ENCODE measurements at regions not wholly inside any gene's neighbourhood (a gene's known extent, or its start where the extent isn't known, plus 50 kb on each side); places are given as distances from the start of the nearest gene placed in this dataset.
"Not testable (repeated sequence)": the region's sequence is repeated elsewhere in the genome, so short reads cannot be mapped to it uniquely, and the experiment has no call there.

DNA sequence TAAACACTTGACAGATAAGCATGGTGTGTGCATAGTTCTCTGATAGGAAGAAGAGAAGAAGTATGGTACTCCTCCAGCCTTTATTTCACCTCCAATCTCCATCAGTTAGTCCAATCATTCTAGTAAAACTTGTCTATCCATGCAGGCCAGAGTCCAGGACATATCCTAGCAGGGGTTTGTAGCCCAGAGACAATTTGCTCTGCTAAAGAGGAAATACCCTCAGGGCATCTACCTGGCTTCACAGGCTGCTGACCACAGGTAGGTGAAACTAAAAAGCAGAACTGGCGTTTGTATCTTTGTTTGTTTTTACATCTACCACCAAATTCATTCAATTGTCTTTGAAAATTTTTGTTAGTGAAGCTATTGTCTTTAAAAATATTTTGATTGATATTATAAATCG lies 717.6 kb downstream of the FSCB start:
- in situ Hi-C loops (cut with HindIII; ENCODE audit: low sequenced_read_pairs): no loop called here
- DNase-seq (ENCODE audit: low spot score): no peak

DNA sequence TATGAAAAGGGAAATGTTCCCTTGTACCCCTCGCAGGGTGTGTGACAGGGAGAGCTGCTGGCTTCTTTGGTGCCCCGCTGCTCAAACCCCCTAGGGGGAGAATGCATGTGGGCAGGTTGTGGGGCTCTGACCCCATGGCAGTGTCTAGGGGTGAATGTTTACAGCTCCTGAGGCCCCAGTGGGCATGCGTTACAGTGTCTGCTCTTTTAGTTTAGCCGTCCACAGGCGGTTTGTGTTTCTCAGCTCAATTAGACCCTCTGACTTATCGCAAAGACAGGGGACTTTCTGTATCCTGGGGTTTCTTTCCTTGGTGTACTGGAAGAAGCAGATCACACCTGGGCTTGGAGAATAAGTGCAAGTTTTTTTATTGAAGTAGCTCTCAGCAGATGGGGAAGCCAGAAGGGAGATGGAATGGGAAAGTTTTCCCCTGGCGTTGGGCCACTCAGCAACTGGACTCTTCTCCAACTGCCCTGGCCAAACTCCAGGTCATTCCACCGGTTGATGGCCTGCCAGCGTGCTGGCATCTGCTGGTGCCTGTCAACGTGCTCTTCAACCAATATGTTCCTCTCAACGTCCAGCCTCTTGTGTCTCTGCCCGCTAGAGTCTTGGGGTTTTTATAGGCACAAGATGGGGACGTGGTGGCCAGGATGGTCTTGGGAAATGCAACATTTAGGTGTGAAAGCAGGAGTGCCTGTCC lies 720.9 kb downstream of the FSCB start:
- in situ Hi-C loops (cut with HindIII; ENCODE audit: low sequenced_read_pairs): no loop called here
- no peak for DNase-seq (ENCODE audit: low spot score)

DNA sequence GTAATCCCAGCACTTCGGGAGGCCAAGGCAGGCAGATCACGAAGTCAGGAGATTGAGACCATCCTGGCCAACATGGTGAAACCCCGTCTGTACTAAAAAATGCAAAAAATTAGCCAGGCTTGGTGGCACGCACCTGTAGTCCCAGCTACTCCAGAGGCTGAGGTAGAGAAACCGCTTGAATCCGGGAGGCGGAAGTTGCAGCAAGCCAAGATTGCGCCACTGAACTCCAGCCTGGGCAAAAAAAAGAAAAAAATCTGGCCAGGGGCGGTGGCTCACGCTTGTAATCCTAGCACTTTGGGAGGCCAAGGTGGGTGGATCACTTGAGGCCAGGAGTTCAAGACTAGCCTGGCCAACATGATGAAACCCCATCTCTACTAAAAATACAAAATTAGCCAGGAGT lies 722.7 kb downstream of the FSCB start:
- DNase-seq (ENCODE audit: low spot score); in situ Hi-C loops (cut with HindIII; ENCODE audit: low sequenced_read_pairs): not testable (repeated sequence)

DNA sequence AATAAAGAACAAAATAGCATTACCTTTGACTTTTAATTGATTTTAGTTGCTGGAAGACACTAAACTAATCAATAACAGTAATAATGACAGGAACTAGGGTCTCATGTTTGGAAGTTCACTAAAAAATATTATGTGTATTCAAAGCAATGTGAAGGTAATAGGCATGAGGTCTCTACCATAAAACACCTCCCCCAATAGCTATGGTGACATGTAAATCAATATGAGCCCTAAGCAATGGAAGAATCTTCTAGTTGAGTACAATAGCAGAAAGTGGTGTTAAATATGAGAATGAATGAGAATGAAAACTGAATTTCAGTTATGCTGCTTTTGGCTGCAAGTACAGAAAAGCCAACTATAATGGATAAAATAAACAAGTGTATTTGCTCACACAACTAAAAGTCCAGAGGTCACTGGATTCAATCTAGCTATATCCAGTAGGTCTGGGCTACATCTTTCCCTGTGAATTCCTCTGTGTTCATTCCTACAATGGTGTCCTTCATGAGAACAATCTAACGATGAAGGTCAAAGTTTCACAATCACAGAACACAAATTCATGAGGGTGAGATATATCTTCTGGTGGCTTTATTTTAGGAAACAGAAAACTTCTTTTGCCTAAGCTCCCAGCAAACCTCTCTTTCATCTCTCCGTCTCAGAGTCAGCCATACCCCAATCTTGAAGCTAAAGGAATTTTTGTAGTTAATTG lies 728.0 kb downstream of the FSCB start:
- DNase-seq (ENCODE audit: low spot score): no peak
- in situ Hi-C loops (cut with HindIII; ENCODE audit: low sequenced_read_pairs): no loop called here

DNA sequence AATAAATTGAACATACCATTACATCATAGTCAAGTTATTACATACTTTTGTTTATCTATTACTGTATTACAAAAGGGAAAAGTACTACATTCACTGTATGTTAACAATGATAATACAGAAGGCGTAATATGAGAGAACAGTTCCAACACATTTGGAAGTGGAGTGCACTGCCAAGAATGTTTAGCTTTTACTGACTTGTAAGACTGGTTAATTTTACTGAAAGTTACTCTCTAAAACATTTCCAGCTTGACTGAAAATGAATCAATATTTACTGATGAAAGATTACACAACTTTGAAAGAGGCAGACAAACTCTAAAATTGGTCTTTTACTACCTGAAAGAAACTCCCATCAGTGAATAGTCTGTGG lies 728.5 kb downstream of the FSCB start:
- DNase-seq (ENCODE audit: low spot score): no peak
- in situ Hi-C loops (cut with HindIII; ENCODE audit: low sequenced_read_pairs): no loop called here

DNA sequence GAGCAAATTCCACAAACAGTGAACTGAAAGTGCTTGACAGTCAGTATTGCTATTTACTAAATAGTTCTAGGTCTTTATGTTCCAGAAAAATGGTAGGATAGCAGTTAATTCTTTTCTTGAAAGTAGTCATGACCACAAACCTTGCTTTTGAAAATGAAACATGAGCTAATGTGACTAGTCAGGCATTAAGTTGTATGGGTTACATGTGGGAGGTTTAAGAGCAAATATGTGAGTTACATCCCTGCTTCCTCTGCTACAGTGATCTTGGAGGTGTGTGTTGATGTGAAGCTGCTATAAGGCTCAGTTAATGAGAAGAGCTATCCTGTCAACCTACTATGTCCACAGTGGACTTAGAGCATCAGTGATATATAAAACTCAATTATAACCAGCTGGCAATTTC lies 741.6 kb downstream of the FSCB start:
- DNase-seq (ENCODE audit: low spot score): no peak
- in situ Hi-C loops (cut with HindIII; ENCODE audit: low sequenced_read_pairs): no loop called here

DNA sequence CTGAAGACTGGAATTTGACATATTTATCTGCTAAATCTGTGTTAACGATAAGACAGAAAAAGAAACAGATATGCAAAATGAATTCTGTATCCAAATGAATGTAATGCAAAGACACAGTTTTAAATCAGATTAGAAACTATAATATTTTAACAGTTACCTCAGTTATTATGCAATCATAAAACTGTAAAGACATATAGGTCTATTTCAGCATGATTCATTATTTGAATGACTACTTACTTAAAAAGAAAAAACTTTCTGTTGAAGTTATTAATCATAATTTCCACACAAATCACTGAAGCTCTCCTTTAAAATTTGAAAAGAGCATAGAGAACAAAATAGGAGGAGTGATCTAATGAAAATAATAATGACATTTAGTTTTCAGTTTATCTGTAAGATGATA lies 742.6 kb downstream of the FSCB start:
- no peak for DNase-seq (ENCODE audit: low spot score)
- in situ Hi-C loops (cut with HindIII; ENCODE audit: low sequenced_read_pairs): no loop called here

DNA sequence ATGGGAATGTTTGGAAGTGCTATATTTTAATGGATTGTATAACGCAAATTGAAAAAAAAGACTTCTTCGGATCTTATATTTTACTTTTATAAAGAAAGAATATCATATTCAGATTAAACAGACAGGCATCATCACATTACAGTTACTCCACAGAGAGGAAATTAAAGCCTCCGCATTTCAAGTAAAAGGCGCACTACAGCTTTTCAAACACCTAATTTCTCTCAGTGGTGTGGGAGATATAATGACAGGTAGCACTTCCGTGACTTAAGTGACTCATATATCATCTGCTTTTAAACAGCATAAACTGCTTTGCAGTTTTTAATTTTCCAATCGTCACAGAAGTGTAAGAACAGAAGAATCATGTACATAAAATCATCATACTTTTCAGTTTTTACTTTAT lies 751.4 kb downstream of the FSCB start:
- in situ Hi-C loops (cut with HindIII; ENCODE audit: low sequenced_read_pairs): no loop called here
- no peak for DNase-seq (ENCODE audit: low spot score)

DNA sequence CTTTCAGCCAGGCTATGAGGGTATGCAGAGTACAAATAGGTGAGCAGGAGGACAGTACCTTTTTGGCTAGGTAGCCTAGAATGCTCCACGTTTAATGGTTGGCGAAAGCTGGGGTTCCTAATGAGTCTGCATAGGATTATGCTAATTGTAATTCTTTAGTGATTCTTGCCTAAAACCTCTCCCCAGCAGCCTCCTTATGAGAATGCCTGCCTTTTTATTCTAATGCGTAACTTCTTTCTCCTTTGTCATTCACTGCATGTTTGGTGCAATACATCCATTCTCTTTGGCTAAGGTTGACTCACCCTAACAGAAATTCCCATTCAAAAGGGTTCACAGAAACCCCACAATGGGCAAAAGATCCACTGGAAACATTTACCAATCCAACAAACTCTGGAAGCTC lies 752.2 kb downstream of the FSCB start:
- DNase-seq (ENCODE audit: low spot score): no peak
- in situ Hi-C loops (cut with HindIII; ENCODE audit: low sequenced_read_pairs): no loop called here

DNA sequence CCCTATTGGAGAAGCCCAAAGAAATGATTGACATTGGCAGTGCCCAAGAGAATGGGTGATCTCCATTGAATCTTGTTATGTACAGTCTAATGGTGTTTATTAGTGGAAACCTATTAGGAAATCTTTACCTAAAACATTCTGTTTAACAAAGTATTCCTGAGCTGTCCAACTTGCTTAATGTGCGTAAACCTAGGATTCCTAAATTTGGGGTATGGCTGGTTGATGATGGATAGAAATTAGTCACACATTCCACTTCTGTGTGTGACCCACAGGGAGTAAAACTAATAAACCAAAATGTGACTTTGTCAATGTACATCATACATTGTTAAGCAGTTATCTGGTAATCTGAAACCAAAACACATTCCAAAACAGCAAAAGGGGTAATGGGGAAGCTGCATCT lies 761.3 kb downstream of the FSCB start:
- in situ Hi-C loops (cut with HindIII; ENCODE audit: low sequenced_read_pairs): no loop called here
- no peak for DNase-seq (ENCODE audit: low spot score)

DNA sequence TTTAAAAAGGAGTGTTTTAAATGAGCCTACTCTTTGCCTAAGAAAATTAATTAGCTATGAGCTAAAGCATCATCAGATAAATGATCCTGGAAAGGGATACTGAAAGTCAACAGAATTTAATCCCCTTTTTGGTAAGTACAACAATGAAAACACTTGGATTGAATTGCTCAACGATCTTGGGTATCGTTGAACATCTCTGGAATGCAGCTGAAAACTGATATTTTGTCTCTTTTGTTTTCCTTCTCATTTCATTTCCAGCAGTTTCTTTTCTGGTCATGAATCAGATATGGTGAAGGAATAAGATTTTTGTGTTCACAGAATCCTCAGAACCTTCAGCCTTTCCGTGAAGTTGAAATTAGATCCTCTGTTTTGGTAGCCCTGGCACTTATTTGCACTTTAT lies 771.2 kb downstream of the FSCB start:
- DNase-seq (ENCODE audit: low spot score): no peak
- in situ Hi-C loops (cut with HindIII; ENCODE audit: low sequenced_read_pairs): no loop called here

DNA sequence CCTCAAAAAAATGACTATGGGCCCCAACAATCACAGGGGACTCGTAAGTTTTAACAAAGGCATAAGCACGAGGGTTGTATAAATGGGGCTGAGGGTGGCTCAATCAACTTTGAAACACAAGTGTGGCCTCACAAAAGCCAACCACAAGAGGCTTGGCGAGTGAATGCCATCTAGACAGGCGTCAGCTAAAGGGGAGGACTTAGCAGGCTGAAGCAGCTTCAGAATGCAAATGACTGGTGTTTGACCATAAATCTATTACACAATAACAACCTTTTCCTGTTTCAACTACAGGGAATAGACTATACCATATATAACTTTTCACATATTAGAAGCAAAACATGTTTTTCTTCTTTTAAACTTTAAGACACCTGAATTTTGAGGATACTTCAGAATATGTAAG lies 777.9 kb downstream of the FSCB start:
- in situ Hi-C loops (cut with HindIII; ENCODE audit: low sequenced_read_pairs): no loop called here
- DNase-seq (ENCODE audit: low spot score): no peak

DNA sequence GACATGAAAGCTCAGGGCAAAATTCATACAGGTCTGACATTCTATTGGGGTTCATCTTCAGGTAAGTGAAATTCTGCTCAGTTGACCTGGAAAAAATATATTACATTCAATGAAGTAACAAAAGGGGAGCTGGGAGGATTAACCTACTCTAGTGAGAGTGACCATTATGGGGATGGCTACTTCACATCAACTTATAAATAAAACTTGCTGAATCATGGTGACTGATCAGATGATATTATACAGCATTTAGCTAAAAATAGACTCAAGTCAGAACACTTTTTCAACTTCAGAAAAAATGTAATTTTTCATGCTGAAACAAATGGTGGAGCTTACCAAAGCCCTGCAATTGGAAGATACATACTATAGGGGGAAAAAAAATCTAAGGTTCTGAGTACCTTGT lies 800.2 kb downstream of the FSCB start:
- DNase-seq (ENCODE audit: low spot score): no peak
- in situ Hi-C loops (cut with HindIII; ENCODE audit: low sequenced_read_pairs): no loop called here

DNA sequence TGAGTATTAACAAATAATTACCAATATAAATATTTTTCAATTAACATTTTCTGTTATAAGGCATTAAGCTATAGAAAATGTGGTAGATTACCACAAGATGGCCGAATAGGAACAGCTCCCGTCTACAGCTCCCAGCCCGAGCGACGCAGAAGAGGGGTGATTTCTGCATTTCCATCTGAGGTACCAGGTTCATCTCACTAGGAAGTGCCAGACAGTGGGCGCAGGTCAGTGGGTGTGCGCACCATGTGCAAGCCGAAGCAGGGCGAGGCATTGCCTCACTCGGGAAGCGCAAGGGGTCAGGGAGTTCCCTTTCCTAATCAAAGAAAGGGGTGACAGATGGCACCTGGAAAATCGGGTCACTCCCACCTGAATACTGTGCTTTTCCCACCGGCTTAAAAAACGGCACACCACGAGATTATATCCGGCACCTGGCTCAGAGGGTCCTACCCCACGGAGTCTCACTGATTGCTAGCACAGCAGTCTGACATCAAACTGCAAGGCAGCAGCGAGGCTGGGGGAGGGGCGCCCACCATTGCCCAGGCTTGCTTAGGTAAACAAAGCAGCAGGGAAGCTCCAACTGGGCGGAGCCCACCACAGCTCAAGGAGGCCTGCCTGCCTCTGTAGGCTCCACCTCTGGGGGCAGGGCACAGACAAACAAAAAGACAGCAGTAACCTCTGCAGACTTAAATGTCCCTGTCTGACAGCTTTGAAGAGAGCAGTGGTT lies 808.4 kb downstream of the FSCB start:
- DNase-seq (ENCODE audit: low spot score); in situ Hi-C loops (cut with HindIII; ENCODE audit: low sequenced_read_pairs): not testable (repeated sequence)

DNA sequence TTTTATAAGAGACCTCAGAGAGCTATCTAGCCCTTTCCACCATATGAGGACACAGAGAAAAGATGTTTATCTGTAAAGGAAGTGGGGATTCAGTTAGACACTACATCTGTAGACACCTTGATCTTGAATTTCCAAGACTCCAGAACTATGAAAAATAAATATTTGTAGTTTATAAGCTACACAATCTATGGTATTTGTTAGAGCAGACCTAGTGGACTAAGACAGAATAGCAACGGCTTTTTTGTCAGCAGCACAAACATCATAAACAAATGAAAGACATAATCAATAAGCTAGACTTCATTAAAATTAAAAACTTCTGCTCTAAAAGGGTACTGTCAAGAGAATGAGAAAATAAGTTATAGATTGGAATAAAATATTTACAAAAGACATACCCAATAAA lies 810.1 kb downstream of the FSCB start:
- DNase-seq (ENCODE audit: low spot score): no peak
- in situ Hi-C loops (cut with HindIII; ENCODE audit: low sequenced_read_pairs): no loop called here

DNA sequence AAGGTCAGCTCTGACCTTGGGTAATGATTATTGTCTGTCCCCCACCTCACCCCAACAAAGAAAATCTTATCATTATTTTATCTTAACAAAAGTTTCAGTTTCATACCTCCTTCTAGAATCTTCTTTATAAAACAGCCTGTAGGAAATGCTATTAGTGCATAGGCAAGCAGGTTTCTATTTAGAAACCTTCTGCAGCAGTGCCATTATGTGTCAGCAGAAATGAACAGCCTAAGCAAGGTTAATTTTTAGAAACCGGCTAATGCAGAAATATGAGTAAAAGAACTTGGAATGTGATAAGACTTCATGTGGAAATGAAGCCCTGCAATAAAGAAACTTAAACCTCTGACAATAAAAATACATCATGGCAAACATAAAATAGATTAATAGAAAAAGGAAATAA lies 814.4 kb downstream of the FSCB start:
- in situ Hi-C loops (cut with HindIII; ENCODE audit: low sequenced_read_pairs): no loop called here
- no peak for DNase-seq (ENCODE audit: low spot score)

DNA sequence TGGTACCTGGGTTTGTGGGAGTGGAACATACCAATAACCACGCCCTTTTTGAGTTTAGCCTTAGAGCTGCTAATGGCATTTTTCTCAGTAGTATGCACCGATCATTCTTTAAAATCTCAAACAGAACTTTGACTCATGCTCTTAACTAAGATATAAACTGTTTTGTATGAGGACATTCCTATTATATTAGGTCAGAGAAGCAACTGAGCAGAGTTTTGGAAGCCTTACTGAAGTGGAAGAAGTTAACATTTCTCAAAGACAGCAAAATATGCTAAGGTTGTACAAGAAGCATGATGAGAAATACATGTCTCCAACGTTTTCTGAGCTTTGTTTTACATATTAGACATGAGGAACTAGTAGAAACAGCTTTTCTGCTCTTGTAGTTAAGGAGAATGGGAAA lies 819.2 kb downstream of the FSCB start:
- DNase-seq (ENCODE audit: low spot score): no peak
- in situ Hi-C loops (cut with HindIII; ENCODE audit: low sequenced_read_pairs): no loop called here

DNA sequence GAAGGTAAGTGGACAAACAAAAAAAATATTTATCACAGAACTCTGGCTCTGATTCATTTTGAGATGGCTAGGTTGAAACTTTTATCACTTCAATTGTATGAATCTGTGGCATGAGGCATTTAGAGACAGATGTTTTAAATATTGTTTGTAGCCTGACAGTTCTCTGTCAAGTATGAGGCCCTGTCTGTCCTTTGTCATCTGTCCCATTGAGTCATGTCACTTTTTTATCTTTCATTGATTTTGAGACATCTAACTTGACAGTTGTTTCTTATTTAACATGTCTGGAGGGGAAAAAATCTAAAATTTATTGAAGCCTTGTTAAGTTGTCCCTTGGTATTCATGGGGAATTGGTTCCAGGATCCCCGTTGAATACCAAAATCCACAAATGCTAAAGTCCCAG lies 829.5 kb downstream of the FSCB start:
- DNase-seq (ENCODE audit: low spot score): no peak
- in situ Hi-C loops (cut with HindIII; ENCODE audit: low sequenced_read_pairs): no loop called here

DNA sequence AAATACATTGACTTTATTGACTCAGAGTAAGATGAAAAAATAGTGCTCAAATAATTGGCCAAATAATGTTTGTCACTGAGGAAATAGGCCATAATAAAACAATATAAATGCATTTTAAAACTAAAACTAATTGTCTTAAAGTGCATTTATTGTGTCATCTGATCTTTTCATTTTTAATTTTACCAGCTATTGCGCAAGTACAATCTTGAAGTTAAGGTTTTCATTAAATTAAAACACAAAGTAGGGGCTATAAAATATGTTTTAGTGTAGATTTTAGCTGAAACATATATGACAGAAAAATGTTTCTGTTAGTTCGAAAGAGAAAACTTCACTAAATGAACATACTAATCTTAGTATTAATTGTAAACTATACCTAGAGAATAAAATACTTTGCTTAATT lies 832.8 kb downstream of the FSCB start:
- in situ Hi-C loops (cut with HindIII; ENCODE audit: low sequenced_read_pairs): no loop called here
- no peak for DNase-seq (ENCODE audit: low spot score)

DNA sequence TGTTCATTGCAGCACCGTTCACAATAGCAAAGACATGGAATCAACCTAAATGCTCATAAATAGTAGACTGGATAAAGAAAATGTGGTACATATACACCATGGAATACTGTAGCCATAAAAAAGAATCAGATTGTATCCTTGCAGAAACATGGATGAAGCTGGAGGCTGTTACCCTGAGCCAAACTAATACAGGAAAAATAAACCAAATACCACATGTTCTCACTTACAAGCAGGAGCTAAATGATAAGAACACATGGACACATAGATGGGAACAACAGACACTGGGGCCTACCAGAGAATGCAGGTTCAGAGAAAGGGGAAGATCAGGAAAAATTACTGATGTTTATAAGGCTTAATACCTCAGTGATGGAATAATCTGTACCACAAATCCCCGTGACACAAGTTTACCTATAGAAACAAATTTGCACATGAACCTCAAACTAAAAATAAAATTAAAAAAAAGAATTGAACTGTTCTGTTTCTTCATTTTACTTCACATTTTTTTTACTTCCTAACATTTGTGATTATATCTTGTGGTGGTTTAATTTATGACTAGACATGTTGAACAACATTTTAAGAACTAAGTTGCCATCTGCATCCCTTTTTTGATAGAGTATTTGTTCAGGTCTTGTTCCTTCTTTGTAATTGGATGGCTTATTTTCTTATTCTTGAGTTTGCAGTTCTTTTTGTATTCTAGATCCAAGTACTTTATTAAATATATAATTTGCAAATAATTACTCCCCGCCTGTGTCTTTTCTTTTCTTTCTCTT lies 835.2 kb downstream of the FSCB start:
- in situ Hi-C loops (cut with HindIII; ENCODE audit: low sequenced_read_pairs): no loop called here
- no peak for DNase-seq (ENCODE audit: low spot score)

Data from G401 (cell line).